Liver (tissue), 3 donors: ENCODE measurements at regions not wholly inside any gene's neighbourhood (a gene's known extent, or its start where the extent isn't known, plus 50 kb on each side); places are given as distances from the start of the nearest gene placed in this dataset.

Experiments used
- CTCF ChIP-seq: fragments of 150-350 bp; IDR thresholded peaks from 2 replicates; pipeline ENCODE4 v1.5.1; 2017; ENCODE audit warnings: improper control_type of control experiment, low read depth, low read length; ENCODE audit not compliant: missing input control
- EGR1 ChIP-seq, 2 donors: IDR thresholded peaks; 2 replicates each; pipeline ENCODE4 v1.6.1; 2016 to 2018; ENCODE audit warnings: antibody characterized with exemption in 2 of 2, low read depth in 2 of 2
- HNF4A ChIP-seq, 2 donors: conservative IDR thresholded peaks; 2 replicates each; pipeline ENCODE4 v1.6.1; 2016; ENCODE audit warnings: antibody characterized with exemption in 2 of 2, mild to moderate bottlenecking in 2 of 2
- JUND ChIP-seq, 2 donors: IDR thresholded peaks; 2 replicates each; pipeline ENCODE4 v1.6.1; 2016; ENCODE audit warnings: antibody characterized with exemption in 2 of 2
- MAX ChIP-seq: IDR thresholded peaks from 2 replicates; pipeline ENCODE4 v1.6.1; 2016; ENCODE audit warnings: antibody characterized with exemption
- SP1 ChIP-seq: IDR thresholded peaks from 2 replicates; pipeline ENCODE4 v1.6.1; 2018; ENCODE audit warnings: antibody characterized with exemption, mild to moderate bottlenecking
- ZBTB33 ChIP-seq: IDR thresholded peaks from 2 replicates; pipeline ENCODE4 v1.6.1; 2016; ENCODE audit warnings: antibody characterized with exemption
- donor health status: healthy.
- donor health status: healthy.

DNA sequence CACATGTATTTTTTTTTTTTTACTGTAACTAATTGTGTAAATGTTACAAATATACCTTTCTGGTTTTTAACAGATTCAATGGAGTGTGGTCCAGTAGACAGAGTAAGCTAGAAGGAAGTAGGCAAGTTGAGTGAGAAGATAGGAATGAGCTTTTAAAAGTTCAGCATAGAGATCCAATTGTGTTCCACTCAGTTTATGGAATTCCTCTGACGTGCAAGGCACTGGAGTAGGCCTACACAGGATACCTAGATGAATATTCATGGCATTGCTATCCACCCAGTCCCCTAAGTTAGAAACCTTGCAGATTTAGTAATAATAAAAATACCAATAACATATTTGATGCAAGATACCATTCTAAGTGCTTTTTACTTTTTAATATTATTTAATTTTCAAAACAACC is 225.6 kb upstream of the ARID2 start:
- no peak for TF ChIP-seq CTCF
- TF ChIP-seq EGR1 (IDR thresholded peaks at IDR 0.05; ENCODE audit: low read depth in 2 of 2) = no peak
- no peak for TF ChIP-seq MAX
- TF ChIP-seq SP1 = no peak
- no peak for TF ChIP-seq ZBTB33
- TF ChIP-seq JUND (IDR thresholded peaks at IDR 0.05) = no peak
- no peak for TF ChIP-seq HNF4A (conservative IDR thresholded peaks at IDR 0.05)
